ENCODE measurements at regions not wholly inside any gene's neighbourhood (a gene's known extent, or its start where the extent isn't known, plus 50 kb on each side); places are given as distances from the start of the nearest gene placed in this dataset.
"Not testable (repeated sequence)": the region's sequence is repeated elsewhere in the genome, so short reads cannot be mapped to it uniquely, and the experiment has no call there.

DNA sequence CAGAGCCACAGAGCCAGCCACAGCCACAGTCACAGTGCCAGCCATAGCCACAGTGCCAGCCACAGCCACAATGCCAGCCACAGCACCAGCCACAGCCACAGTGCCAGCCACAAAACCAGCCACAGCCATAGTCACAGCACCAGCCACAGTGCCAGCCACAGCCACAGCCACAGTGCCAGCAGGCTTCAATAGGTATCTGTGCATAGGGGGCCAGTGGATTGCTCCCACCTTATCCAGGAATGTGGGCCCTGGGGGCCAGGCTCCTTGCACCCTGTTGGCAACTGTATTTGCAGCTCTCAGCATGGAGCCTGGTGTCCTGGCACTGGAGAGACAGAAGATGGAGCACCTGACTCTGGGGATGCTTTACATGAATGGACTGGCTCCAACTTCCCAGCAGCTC lies 111.7 kb upstream of the IRX2 start:
- no peak overlapping the region for H3K27ac ChIP-seq

DNA sequence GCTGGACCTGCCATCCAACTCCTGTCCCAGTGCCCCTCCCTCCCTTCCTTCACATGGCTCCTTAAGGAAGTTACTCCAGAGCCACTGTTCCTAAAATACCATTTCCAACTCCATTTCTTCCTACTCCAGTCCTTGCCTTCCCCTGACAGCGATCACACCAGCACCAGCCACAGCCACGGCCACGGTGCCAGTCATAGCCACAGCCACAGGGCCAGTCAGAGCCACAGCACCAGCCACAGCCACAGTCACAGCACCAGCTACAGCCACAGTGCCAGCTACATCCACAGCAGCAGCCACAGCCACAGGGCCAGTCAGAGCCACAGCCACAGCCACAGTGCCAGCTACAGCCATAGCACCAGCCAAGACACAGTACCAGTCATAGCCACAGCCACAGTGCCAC lies 110.7 kb upstream of the IRX2 start:
- 65 to 89% methylated on average over 3 of the region's 3 CpGs for WGBS, 2 donors (ENCODE audit: low coverage in 1 of 2)
- H3K4me3 ChIP-seq; H3K9me3 ChIP-seq; DNase-seq; H3K27ac ChIP-seq; H3K27me3 ChIP-seq; H3K36me3 ChIP-seq; in situ Hi-C loops (cut with MboI; ENCODE audit: low pct_ligation_motif_present in 1 of 4, low pct_unique_long_range_greater_than_20kb in 1 of 4, low sequenced_read_pairs in 3 of 4); intact Hi-C loops (cut with DNase I; ENCODE audit: low total_unique reads); H3K4me1 ChIP-seq: not testable (repeated sequence)

More for the DNA sequence above, 111.7 kb upstream of the IRX2 start:
- H3K9me3 ChIP-seq: no peaks in the 10 kb centered on the region
- in situ Hi-C loops (cut with MboI; ENCODE audit: low pct_ligation_motif_present in 1 of 4, low pct_unique_long_range_greater_than_20kb in 1 of 4, low sequenced_read_pairs in 3 of 4): no loop called here
- intact Hi-C loops (cut with DNase I; ENCODE audit: low total_unique reads): no loop called here
- no peak for DNase-seq
- H3K27me3 ChIP-seq: no peaks in the 10 kb centered on the region
- H3K36me3 ChIP-seq: no peaks in the 10 kb centered on the region
- H3K4me1 ChIP-seq: no peaks in the 10 kb centered on the region
- H3K4me3 ChIP-seq: no peak overlapping the region
- TF ChIP-seq POLR2A (IDR thresholded peaks at IDR 0.05): no peak
- no peak for TF ChIP-seq POLR2AphosphoS5 (IDR thresholded peaks at IDR 0.05)
- TF ChIP-seq EP300 (IDR thresholded peaks at IDR 0.05; ENCODE audit: low read depth): no peak
- TF ChIP-seq, protein P1, sequence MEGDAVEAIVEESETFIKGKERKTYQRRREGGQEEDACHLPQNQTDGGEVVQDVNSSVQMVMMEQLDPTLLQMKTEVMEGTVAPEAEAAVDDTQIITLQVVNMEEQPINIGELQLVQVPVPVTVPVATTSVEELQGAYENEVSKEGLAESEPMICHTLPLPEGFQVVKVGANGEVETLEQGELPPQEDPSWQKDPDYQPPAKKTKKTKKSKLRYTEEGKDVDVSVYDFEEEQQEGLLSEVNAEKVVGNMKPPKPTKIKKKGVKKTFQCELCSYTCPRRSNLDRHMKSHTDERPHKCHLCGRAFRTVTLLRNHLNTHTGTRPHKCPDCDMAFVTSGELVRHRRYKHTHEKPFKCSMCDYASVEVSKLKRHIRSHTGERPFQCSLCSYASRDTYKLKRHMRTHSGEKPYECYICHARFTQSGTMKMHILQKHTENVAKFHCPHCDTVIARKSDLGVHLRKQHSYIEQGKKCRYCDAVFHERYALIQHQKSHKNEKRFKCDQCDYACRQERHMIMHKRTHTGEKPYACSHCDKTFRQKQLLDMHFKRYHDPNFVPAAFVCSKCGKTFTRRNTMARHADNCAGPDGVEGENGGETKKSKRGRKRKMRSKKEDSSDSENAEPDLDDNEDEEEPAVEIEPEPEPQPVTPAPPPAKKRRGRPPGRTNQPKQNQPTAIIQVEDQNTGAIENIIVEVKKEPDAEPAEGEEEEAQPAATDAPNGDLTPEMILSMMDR (IDR thresholded peaks at IDR 0.05): no peak

DNA sequence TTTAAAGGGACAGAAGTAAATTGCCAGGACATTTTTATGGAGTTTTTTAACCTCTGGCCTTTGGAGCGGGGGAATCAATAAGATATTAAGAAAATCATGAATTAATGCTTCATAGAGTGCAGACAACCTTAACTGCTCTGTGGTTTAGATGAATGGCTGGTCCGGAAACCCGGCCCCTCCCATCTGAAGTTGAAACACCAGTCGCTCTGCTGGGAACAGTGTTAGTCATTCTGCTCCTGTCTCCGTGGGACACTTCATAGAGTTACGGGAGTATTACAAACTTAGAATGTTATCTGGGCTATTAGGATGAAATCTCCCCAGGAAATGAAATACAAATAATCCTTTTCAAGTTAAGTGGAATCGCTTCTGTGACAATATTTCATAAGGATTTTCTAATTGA lies 110.1 kb upstream of the IRX2 start:
- no peaks in the 10 kb centered on the region for H3K4me1 ChIP-seq
- H3K4me3 ChIP-seq: no peak overlapping the region
- WGBS, 2 donors (ENCODE audit: low coverage in 1 of 2): 42 to 66% methylated on average over 6 to 7 of the region's 7 CpGs
- in situ Hi-C loops (cut with MboI; ENCODE audit: low pct_ligation_motif_present in 1 of 4, low pct_unique_long_range_greater_than_20kb in 1 of 4, low sequenced_read_pairs in 3 of 4) (no loop called here), intact Hi-C loops (cut with DNase I; ENCODE audit: low total_unique reads) (no loop called here)
- no peaks in the 10 kb centered on the region for H3K9me3 ChIP-seq
- no peaks in the 10 kb centered on the region for H3K36me3 ChIP-seq
- H3K27ac ChIP-seq: no peak overlapping the region
- H3K27me3 ChIP-seq: no peaks in the 10 kb centered on the region
- DNase-seq: no peak
- TF ChIP-seq POLR2AphosphoS5 (IDR thresholded peaks at IDR 0.05) (no peak), POLR2A (IDR thresholded peaks at IDR 0.05) (no peak), EP300 (IDR thresholded peaks at IDR 0.05; ENCODE audit: low read depth) (no peak)
- TF ChIP-seq, protein P1 (IDR thresholded peaks at IDR 0.05): no peak

DNA sequence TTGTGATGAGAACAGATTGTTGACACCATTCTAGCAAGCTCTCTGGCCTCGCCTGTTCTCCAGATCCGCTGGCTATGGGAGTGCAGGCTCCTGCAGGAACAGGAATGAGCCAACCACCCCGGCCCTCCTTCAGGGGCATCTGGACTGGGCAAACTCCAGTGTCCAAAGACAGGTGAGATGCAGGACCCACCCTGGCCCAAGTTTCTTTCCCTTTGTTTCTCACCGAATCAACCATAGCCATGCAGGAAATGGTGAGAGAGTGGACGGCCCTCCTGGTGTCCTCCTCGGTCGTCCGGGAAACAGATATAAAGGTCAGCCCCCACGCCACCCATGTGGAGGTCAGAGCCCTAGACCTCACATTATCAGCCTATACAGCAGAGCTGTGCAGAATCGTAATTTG lies 108.6 kb upstream of the IRX2 start:
- Histone ChIP-seq H3K36me3 (no peaks in the 10 kb centered on the region), H3K27me3 (no peaks in the 10 kb centered on the region), H3K4me3 (no peak overlapping the region), H3K27ac (no peak overlapping the region), H3K4me1 (no peaks in the 10 kb centered on the region), H3K9me3 (no peaks in the 10 kb centered on the region)
- no peak for DNase-seq
- 49 to 66% methylated on average over 3 to 10 of the region's 10 CpGs for WGBS, 2 donors (ENCODE audit: low coverage in 1 of 2)
- intact Hi-C loops (cut with DNase I; ENCODE audit: low total_unique reads): no loop called here
- in situ Hi-C loops (cut with MboI; ENCODE audit: low pct_ligation_motif_present in 1 of 4, low pct_unique_long_range_greater_than_20kb in 1 of 4, low sequenced_read_pairs in 3 of 4): no loop called here
- TF ChIP-seq EP300 (IDR thresholded peaks at IDR 0.05; ENCODE audit: low read depth) (no peak), POLR2A (IDR thresholded peaks at IDR 0.05) (no peak), POLR2AphosphoS5 (IDR thresholded peaks at IDR 0.05) (no peak)
- TF ChIP-seq, protein P1 (IDR thresholded peaks at IDR 0.05): no peak

DNA sequence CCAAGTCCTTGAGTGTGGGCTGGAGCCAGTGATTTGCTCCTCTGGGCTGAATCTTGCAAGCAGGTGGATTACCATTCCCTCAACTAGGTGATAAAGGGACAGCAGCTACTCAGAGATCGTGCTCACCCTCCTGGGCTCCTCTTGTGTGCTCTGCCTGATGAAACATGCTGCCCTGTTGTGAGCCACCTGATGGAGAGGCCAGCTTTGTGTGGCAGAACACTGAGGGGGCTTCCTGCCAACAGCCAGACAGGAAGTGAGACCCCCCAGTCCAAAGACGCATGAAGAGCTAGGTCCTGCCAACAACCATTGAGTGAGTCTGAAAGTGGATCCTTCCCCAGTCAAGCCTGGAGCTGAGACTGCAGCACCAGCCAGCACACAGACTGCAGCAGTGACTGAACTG lies 106.4 kb upstream of the IRX2 start:
- no peak overlapping the region for H3K4me3 ChIP-seq
- intact Hi-C loops (cut with DNase I; ENCODE audit: low total_unique reads) (no loop called here), in situ Hi-C loops (cut with MboI; ENCODE audit: low pct_ligation_motif_present in 1 of 4, low pct_unique_long_range_greater_than_20kb in 1 of 4, low sequenced_read_pairs in 3 of 4) (no loop called here)
- H3K27me3 ChIP-seq: no peaks in the 10 kb centered on the region
- TF ChIP-seq POLR2AphosphoS5 (IDR thresholded peaks at IDR 0.05) (no peak), POLR2A (IDR thresholded peaks at IDR 0.05) (no peak), EP300 (IDR thresholded peaks at IDR 0.05; ENCODE audit: low read depth) (no peak)
- TF ChIP-seq, protein P1 (IDR thresholded peaks at IDR 0.05): no peak
- WGBS, 2 donors (ENCODE audit: low coverage in 1 of 2): 89% methylated on average over 1 of the region's 2 CpGs; no CpG with 5 or more reads in 1 of the 2 donors
- no peaks in the 10 kb centered on the region for H3K9me3 ChIP-seq
- no peak for DNase-seq
- H3K4me1 ChIP-seq: no peaks in the 10 kb centered on the region
- no peaks in the 10 kb centered on the region for H3K36me3 ChIP-seq
- H3K27ac ChIP-seq: no peak overlapping the region

Measured in transverse colon (tissue), 4 donors.